ENCODE measurements at regions not wholly inside any gene's neighbourhood (a gene's known extent, or its start where the extent isn't known, plus 50 kb on each side); places are given as distances from the start of the nearest gene placed in this dataset.

DNA sequence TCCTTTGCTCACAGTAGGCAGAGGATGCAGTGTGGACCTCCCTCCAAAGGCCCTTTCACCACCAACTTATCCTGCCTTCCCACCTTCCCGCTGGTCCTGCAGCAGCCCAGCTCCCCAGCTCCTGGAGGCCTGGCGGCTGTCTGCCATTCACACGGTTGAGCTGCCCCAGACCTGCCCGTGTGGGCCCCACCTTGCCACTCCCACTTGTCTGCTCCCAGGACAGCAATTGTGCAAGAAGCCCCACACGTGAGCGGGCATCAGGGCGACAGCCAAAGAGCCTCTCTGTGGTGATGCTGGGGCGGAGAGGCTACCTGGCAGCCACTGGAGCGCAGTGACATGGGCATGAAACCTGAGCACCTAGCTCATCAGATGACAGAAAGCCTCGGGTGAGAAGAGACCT is 248.6 kb upstream of the MAF start:
- no peak overlapping the region for H3K4me3 ChIP-seq
- TF ChIP-seq CTCF (IDR thresholded peaks at IDR 0.05) (no peak), POLR2A (IDR thresholded peaks at IDR 0.05) (no peak)
- 78 to 84% (median 82%) methylated on average over 10 of the region's 10 CpGs for WGBS, 4 donors
- DNase-seq = no peak
- H3K36me3 ChIP-seq (replicated peaks in 1 of 2) = no peaks in the 10 kb centered on the region
- intact Hi-C loops (cut with DNase I) = no loop called here
- no peaks in the 10 kb centered on the region for H3K4me1 ChIP-seq (replicated peaks in 1 of 2)
- no peaks in the 10 kb centered on the region for H3K27me3 ChIP-seq
- no peaks in the 10 kb centered on the region for H3K9me3 ChIP-seq (replicated peaks in 1 of 3)
- no peak overlapping the region for H3K27ac ChIP-seq

GRCh38 chr16:79848719-79849118 is 248.2 kb upstream of the MAF start:
- no peak overlapping the region for H3K4me3 ChIP-seq
- no peaks in the 10 kb centered on the region for H3K27me3 ChIP-seq
- intact Hi-C loops (cut with DNase I) = no loop called here
- no peak for DNase-seq
- no peak for TF ChIP-seq CTCF (IDR thresholded peaks at IDR 0.05)
- TF ChIP-seq POLR2A (IDR thresholded peaks at IDR 0.05) = no peak
- H3K4me1 ChIP-seq (replicated peaks in 1 of 2) = no peaks in the 10 kb centered on the region
- H3K9me3 ChIP-seq (replicated peaks in 1 of 3) = no peaks in the 10 kb centered on the region
- WGBS, 4 donors = 85 to 90% (median 88%) methylated on average over 6 of the region's 6 CpGs
- no peak overlapping the region for H3K27ac ChIP-seq
- H3K36me3 ChIP-seq (replicated peaks in 1 of 2) = no peaks in the 10 kb centered on the region

DNA sequence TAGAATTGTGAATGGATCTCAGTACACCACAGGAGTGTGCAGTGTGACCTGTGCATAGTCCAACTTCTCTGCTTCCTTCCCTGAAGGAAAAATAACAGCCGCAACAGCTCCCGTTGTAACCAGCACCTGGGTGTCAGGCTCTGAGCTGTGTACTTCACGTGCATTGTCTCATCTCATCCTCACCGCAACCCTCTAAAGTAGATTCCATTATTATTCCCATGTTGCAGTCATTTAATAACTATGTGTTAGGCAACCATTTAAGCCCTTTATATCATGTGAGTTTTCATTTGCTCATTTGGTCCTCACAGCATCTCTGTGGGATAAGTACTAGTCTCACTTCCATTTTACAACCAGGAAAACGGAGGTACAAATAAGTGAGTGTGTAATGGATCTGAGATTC is 247.0 kb upstream of the MAF start:
- H3K4me1 ChIP-seq (replicated peaks in 1 of 2) = no peaks in the 10 kb centered on the region
- TF ChIP-seq CTCF (IDR thresholded peaks at IDR 0.05) (no peak), POLR2A (IDR thresholded peaks at IDR 0.05) (no peak)
- no peaks in the 10 kb centered on the region for H3K9me3 ChIP-seq (replicated peaks in 1 of 3)
- no peak overlapping the region for H3K27ac ChIP-seq
- DNase-seq = no peak
- 74 to 84% (median 82%) methylated on average over 5 of the region's 5 CpGs for WGBS, 4 donors
- H3K27me3 ChIP-seq = no peaks in the 10 kb centered on the region
- intact Hi-C loops (cut with DNase I) = no loop called here
- H3K36me3 ChIP-seq (replicated peaks in 1 of 2) = no peaks in the 10 kb centered on the region
- H3K4me3 ChIP-seq = no peak overlapping the region

- DNase-seq = no peak
- no peaks in the 10 kb centered on the region for H3K9me3 ChIP-seq (replicated peaks in 1 of 3)
- H3K4me1 ChIP-seq (replicated peaks in 1 of 2) = no peaks in the 10 kb centered on the region
- H3K4me3 ChIP-seq = no peak overlapping the region
- TF ChIP-seq POLR2A (IDR thresholded peaks at IDR 0.05) = no peak
- no peak for TF ChIP-seq CTCF (IDR thresholded peaks at IDR 0.05)
- H3K27me3 ChIP-seq = no peaks in the 10 kb centered on the region
- intact Hi-C loops (cut with DNase I) = no loop called here
- no peaks in the 10 kb centered on the region for H3K36me3 ChIP-seq (replicated peaks in 1 of 2)
- WGBS, 4 donors = 67 to 77% (median 70%) methylated on average over 2 to 7 of the region's 7 CpGs
- H3K27ac ChIP-seq = no peak overlapping the region
These were observed 246.6 kb upstream of the MAF start for GRCh38 chr16:79847101-79847500.
